Coronary artery (tissue), 2 donors: ENCODE measurements at regions not wholly inside any gene's neighbourhood (a gene's known extent, or its start where the extent isn't known, plus 50 kb on each side); places are given as distances from the start of the nearest gene placed in this dataset.

Experiments used
- DNase-seq: peaks from one replicate; pipeline ENCODE4 v3.0.0-alpha.2; 2017; ENCODE audit warnings: low spot score
- H3K27ac ChIP-seq, 2 donors: fragments of 200-600 bp; sonication (generic); one replicate each; pipeline ENCODE4 v1.5.1; 2016 to 2019
- H3K4me3 ChIP-seq: fragments of 200-600 bp; sonication (generic); 2 replicates; pipeline ENCODE4 v1.5.1; 2016; ENCODE audit warnings: mild to moderate bottlenecking, moderate library complexity
- CTCF ChIP-seq: fragments of 200-600 bp; sonication (generic); IDR thresholded peaks from one replicate; pipeline ENCODE4 v1.5.1; 2019; ENCODE audit warnings: antibody characterized with exemption

DNA sequence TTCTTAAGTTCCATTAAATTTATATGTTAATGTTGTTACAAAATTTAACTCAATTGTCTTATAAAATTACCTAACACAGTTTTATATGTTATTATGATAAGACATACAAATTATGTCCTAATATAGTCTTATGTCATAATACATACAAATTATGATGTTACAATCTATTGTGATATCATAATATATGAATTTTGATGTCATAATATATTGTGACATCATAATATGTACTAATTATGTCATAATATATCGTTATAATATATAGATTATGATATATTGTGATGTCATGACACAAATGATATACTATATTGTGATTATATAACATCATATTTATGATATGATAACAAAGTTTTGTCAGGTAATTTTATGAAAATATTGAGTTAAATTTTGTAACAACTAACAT, 1789.6 kb downstream of the TP53TG3F start:
- TF ChIP-seq CTCF, result no peak
- no peak overlapping the region for H3K27ac ChIP-seq
- H3K4me3 ChIP-seq, result no peak overlapping the region
- DNase-seq, result no peak

- TF ChIP-seq CTCF, result no peak
- DNase-seq, result no peak
- Histone ChIP-seq H3K4me3 (no peak overlapping the region), H3K27ac (no peak overlapping the region)
Observed at GRCh38 chr16:35252356-35252936, 1793.0 kb downstream of the TP53TG3F start.

GRCh38 chr16:35255186-35255803, 1795.9 kb downstream of the TP53TG3F start:
- Histone ChIP-seq H3K27ac (no peak overlapping the region), H3K4me3 (no peak overlapping the region)
- TF ChIP-seq CTCF, result no peak
- no peak for DNase-seq

GRCh38 chr16:35255816-35256215, 1796.4 kb downstream of the TP53TG3F start:
- Histone ChIP-seq H3K27ac (no peak overlapping the region), H3K4me3 (no peak overlapping the region)
- no peak for TF ChIP-seq CTCF
- no peak for DNase-seq

GRCh38 chr16:35258381-35258780, 1799.0 kb downstream of the TP53TG3F start:
- no peak for TF ChIP-seq CTCF
- no peak for DNase-seq
- Histone ChIP-seq H3K27ac (no peak overlapping the region), H3K4me3 (no peak overlapping the region)

DNA sequence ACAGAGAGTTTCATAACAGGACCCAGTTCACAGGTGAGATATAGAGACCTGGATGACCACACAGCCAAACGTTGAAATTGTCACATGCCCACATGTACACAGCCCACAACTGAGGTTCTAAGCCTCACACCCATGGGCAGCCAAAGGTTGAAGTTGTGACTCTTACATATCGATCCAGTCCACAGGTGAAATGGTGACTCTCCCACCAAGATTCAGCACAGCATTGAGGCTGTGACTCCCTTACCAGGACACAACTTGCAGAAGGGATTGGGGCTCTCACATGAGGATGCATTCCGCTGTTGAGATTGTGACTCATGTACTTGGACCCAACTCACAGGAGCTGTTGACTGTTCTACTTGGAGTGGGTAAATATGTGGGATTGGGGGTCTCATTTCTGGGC, 1836.4 kb downstream of the TP53TG3F start:
- Histone ChIP-seq H3K4me3 (no peak overlapping the region), H3K27ac (no peak overlapping the region)
- no peak for TF ChIP-seq CTCF
- DNase-seq, result no peak

- DNase-seq, result no peak
- H3K27ac ChIP-seq, result no peak overlapping the region
- no peak for TF ChIP-seq CTCF
- H3K4me3 ChIP-seq, result no peak overlapping the region
Observed at GRCh38 chr16:35296962-35297653, 1837.7 kb downstream of the TP53TG3F start.
